H1 (cell line): ENCODE measurements at regions not wholly inside any gene's neighbourhood (a gene's known extent, or its start where the extent isn't known, plus 50 kb on each side); places are given as distances from the start of the nearest gene placed in this dataset.
"Not testable (repeated sequence)": the region's sequence is repeated elsewhere in the genome, so short reads cannot be mapped to it uniquely, and the experiment has no call there.

Experiments
- RFX5 ChIP-seq: IDR thresholded peaks from 2 replicates; pipeline ENCODE4 v1.6.1; 2011; ENCODE audit warnings: low read depth, low read length, improper control_type of control experiment, borderline replicate concordance
- SUZ12 ChIP-seq: fragments of 200-600 bp; sonication (generic); IDR thresholded peaks from 2 replicates; pipeline ENCODE4 v1.6.1; 2012; ENCODE audit warnings: mild to moderate bottlenecking, inconsistent platforms, low read length, moderate library complexity, mixed read lengths

DNA sequence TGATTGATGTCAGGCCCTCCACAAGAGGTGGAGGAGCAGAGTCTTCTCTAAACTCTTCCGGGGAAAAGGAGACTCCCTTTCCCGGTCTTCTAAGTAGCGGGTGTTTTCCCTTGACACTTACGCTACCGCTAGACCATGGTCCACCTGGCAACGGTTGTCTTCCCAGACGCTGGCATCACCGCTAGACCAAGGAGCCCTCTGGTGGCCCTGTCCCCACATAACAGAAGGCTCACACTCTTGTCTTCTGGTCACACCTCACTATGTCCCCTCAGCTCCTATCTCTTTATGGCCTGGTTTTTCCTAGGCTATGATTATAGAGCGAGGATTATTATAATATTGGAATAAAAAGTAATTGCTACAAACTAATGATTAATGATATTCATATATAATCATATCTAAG is 532.5 kb upstream of the SYNCRIP start:
- TF ChIP-seq RFX5, SUZ12: not testable (repeated sequence)
